Hematopoietic multipotent progenitor cell treated with erythropoietin and hydrocortisone succinate and interleukin-3 and kit ligand, for 6 days (in vitro differentiated cells): ENCODE measurements at regions not wholly inside any gene's neighbourhood (a gene's known extent, or its start where the extent isn't known, plus 50 kb on each side); places are given as distances from the start of the nearest gene placed in this dataset.
"Not testable (repeated sequence)": the region's sequence is repeated elsewhere in the genome, so short reads cannot be mapped to it uniquely, and the experiment has no call there.

Experiments
- DNase-seq: peaks from one replicate; pipeline ENCODE4 v3.0.0-alpha.2; 2015

GRCh38 chr21:28513428-28513827 lies 479.2 kb downstream of the LTN1 start:
- no peak for DNase-seq

GRCh38 chr21:28509031-28509430 lies 483.6 kb downstream of the LTN1 start:
- DNase-seq: no peak

- no peak for DNase-seq
Measured at GRCh38 chr21:28508126-28508525, 484.6 kb downstream of the LTN1 start.

DNA sequence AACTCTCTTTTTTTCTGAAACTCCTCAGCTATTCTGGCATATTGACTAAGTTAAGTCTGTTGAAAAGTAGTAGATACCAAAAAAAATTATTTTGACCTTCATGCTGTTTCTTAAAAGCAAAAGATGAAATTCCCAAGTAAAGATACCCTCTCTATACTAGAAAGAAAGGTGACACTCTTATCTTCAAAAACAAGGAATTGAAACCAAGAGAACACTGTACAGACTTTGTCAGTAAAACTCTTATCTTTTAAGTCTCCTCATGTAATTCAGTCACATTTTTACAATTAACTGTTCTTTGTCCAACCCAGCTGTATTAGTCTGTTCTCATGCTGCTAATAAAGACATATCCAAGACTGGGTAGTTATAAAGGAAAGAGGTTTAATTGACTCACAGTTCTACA lies 496.2 kb downstream of the LTN1 start:
- no peak for DNase-seq

DNA sequence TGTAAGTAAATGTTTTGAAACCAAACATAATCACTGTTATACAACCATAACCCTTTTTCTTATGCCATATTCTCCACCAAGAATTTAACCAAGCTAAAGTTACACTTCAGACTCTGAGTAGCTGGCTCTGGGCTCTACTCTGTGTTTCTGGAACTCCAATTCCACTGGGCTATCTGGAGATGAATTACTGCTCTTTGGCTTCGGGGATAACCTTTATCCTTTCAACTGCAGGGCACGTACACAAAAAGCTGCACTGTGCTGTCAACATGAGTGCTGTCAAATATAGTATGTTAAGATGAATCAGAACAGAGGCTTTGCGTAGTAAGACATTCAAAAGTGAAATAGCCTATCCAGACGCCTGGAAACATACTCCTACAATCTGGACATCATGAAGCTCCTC lies 500.6 kb downstream of the LTN1 start:
- DNase-seq: no peak

DNA sequence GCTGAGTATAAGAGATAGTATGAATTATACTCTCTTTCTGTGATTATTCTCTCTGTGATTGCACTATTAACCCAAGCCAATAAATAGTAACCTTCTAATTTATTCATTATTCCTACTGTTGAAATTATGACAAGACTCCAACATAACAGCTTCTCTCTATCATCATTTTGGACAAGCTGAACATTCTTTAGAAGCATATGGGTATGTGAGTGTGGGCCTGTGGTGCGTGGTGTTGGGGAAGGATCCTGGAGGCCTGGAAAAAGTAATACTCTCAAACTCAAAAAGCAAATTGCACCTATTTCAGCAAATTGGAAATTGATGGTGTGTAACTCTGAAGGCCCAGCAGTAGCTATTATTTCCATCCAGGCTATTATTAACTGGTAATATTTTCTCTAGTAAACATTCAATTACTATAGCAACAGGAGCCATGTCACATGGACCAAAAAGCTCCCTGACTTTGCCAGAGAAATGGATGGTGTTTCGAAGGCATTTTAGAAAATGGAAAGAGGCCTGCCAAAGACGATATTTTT lies 502.8 kb downstream of the LTN1 start:
- no peak for DNase-seq

- no peak for DNase-seq
Measured at GRCh38 chr21:28489162-28489561, 503.5 kb downstream of the LTN1 start.

DNA sequence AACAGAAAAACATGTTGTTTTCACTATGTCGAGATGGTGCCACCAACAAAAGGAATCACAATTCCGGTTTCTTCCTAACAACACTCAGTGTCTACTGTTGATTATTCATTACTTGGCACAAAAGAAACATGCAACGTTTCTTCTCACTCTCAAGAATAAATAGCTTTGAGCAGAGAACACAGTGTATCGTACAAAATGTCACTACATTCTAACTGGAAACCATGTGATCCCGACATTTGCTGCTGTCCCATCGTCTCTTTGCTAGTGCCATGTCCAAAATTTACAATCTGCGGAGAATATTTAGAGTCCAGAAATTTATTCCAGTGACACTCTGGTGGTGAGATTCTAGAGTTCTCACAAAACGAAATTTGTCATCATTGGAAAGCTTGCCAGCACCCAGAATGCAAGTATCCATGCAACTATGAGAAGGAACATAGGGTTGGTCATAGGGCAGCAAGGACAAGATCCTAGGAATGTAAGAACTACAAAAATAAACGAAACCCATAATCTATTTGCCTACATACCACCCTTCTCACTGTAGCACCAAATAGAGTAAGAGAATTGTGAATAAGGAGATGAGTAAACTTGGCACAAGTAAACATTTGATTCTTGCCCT lies 505.1 kb downstream of the LTN1 start:
- DNase-seq: no peak

- DNase-seq: no peak
Measured at GRCh38 chr21:28485301-28486022, 507.2 kb downstream of the LTN1 start.

DNA sequence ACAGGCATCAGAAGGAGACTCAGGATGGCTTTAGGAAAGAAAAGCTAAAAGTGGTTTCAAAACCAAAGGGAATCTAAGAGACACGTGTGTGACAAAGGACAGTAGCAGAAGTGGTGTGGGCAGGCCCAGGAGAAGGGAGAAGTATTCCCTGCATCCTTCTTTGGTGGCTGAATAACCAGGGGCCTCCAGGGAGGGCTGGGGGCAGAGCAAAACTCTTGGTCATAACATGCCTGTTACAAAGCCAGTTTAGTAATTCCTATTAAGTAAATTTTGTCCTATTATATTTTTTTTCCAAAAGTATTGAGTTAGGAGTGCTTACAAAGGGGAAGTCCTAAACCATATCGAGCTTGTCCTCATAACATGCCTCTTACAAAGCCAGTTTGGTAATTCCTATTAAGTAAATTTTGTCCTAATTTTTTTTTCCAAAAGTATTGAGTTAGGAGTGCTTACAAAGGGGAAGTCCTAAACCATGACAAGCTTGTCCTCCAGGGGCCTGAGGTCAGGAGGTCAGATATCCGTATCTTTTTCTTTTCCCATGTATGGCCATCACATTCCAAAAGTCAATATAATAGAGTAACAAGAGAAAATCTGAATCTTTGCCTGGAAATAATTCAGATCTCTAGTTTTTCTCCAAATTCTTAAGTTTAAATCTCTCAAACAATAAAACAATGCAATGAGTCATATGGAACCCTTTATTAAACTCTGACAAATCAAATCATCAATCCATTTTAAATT lies 509.2 kb downstream of the LTN1 start:
- no peak for DNase-seq

DNA sequence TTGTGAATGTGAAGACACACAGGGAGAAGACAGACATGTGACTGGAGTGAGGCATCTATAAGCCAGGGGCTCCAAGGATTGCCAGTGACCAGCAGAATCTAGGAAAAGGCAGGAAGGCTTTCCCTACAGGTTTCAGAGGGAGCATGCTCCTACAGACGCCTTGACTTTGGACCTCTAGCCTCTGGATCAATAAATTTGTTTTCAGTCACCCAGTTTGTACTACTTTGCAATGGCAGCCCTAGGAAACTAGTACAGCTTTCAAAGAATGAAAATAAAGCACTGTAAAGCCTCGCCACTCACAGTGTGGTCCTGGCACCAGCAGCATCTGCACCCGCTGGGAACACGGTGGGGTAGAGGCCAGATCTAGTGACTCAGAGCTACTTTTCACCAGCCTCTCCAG lies 510.0 kb downstream of the LTN1 start:
- DNase-seq: no peak

GRCh38 chr21:28480470-28480869 lies 512.2 kb downstream of the LTN1 start:
- no peak for DNase-seq

GRCh38 chr21:28473530-28474220 lies 519.0 kb downstream of the LTN1 start:
- DNase-seq: no peak

DNA sequence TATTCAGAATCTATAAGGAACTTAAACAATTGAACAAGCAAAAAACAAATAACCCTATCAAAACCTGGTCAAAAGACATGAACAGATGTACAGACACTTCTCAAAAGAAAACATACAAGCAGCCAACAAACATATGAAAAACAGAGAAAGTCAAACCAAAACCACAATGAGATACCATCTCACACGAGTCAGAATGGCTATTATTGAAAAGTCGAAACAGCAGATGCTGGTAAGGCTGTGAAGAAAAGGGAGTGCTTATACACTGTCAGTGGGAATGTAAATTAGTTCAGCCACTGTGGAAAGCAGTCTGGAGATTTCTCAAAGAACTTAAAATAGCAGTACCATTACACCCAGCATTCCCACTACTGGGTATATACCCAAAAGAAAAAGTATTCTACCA lies 520.1 kb downstream of the LTN1 start:
- DNase-seq: not testable (repeated sequence)

DNA sequence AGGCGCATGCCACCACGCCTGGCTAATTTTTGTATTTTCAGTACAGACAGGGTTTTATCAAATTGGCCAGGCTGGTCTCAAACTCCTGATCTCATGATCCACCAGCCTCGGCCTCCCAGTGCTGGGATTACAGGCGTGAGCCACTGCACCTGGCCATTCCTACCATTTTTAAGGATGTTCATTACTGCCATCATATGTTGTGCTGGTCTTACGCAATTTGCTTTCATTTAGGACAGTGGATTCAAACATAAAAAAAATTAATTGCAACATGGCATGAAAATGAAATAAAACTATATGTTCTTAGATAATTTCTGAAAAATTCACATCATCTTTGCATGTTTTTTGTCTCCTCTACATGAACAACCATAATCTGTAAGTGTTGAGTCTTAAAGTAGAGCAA lies 527.7 kb downstream of the LTN1 start:
- no peak for DNase-seq

DNA sequence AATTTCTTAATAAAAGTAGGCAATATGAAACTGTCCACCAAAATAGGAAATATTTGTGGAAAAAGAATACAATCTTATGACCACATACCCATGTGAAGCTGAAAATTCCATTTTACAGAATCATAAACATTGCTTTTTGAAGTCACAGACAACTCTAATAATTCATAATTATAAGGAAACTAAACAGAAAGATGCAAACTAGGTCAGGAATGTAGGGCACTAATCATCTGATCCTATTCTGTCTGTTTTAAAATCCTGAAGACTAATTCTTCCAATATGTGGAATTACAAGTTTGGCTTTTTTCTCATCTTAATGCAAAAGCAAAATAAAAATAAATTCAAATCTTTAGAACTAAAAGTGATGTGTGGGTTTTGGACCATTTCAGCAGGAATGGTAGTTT lies 528.6 kb downstream of the LTN1 start:
- DNase-seq: no peak

- no peak for DNase-seq
Measured at GRCh38 chr21:28459193-28459592, 533.5 kb downstream of the LTN1 start.

GRCh38 chr21:28458446-28458845 lies 534.2 kb downstream of the LTN1 start:
- DNase-seq: no peak

- DNase-seq: no peak
Measured at GRCh38 chr21:28455253-28455600, 537.5 kb downstream of the LTN1 start.

DNA sequence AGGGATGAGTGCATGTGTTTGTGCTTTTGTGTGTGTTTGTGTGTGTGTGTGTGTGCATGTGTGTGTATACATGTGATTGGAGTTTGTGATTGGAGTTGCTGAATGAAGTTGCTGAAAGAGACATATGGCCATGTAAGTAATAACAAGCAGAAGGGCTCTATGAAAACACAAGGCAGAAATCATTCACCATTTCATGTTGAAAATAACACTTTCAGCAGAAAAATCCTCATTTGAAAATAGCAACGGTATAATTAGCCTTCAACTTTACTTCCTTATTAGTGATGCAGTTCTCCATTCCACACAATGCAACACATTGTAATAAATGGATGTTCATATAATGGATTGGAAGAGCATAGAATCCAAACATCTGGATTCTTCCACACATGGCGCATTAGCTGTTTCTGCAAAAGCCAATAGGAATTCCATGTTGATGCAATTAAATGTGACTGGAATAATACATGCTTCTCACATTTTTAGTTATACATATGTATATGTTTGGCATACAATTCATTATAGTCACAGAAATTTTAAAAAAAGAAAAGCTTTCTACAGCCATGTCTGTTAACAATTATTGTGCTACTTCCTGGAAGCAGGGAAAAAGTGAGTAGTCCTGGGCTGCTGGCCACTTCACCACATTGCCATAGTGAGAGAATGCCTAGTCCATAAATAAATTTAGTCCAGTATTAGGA lies 538.0 kb downstream of the LTN1 start:
- no peak for DNase-seq

GRCh38 chr21:28447462-28447861 lies 545.2 kb downstream of the LTN1 start:
- DNase-seq: no peak

DNA sequence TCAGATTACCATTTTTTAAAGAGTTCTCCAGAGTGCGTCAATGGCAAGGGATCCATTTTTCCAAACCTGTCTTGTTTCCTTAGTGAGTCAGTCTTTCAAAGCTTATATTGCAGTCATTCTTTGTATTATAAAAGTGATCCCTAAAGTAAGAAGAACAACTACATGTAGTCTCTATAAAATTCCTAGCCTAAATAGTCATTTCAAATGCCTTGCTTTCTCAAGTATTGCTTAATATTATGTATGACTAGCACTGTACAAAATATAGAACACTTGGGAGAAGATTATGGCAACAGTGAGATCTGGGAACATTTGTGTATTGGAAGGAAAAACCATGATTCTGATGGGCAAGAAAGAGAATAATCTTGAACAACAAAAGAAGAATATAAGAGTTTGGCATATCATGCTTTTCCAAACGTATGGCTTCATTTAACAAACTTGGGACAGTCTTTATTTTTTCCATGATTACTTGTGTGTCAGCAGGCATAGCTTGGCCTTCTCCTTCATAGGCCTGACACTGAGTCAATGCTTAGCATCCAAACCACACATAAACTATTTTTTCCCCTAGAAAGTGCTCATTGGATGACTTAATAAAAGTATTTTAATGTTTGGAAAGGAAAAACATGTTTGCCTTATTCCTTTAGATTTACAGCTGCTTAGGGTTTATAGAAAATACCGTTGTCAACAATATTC lies 547.4 kb downstream of the LTN1 start:
- no peak for DNase-seq
